ENCODE measurements at regions not wholly inside any gene's neighbourhood (a gene's known extent, or its start where the extent isn't known, plus 50 kb on each side); places are given as distances from the start of the nearest gene placed in this dataset.

- no peak for DNase-seq
Measured at GRCh38 chr2:60603533-60604190, 50.2 kb upstream of the BCL11A start.

- DNase-seq: no peak
Measured at GRCh38 chr2:60604486-60605064, 51.1 kb upstream of the BCL11A start.

GRCh38 chr2:60605866-60606265 lies 52.4 kb upstream of the BCL11A start:
- DNase-seq: no peak

GRCh38 chr2:60608679-60609078 lies 55.2 kb upstream of the BCL11A start:
- no peak for DNase-seq

DNA sequence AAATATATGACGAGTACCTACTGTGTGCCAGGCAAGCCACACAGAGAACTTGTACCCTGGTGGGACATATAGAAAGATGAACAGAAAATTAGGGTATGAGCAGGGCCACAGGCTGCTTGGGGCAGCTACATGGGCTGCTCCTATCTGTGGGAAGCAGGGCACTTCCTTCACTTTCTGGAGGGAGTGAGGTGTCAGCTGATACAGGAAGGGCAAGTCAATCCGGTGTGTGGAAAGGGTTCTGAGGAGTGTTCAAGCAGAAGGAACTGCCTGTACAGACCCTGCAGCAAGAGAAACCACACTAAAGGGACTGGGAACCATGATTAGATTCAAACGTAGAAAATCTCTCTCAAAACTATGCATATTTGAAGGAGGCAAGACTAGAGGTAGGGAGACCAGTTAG lies 58.6 kb upstream of the BCL11A start:
- DNase-seq: no peak

GRCh38 chr2:60614319-60614718 lies 60.9 kb upstream of the BCL11A start:
- no peak for DNase-seq

DNA sequence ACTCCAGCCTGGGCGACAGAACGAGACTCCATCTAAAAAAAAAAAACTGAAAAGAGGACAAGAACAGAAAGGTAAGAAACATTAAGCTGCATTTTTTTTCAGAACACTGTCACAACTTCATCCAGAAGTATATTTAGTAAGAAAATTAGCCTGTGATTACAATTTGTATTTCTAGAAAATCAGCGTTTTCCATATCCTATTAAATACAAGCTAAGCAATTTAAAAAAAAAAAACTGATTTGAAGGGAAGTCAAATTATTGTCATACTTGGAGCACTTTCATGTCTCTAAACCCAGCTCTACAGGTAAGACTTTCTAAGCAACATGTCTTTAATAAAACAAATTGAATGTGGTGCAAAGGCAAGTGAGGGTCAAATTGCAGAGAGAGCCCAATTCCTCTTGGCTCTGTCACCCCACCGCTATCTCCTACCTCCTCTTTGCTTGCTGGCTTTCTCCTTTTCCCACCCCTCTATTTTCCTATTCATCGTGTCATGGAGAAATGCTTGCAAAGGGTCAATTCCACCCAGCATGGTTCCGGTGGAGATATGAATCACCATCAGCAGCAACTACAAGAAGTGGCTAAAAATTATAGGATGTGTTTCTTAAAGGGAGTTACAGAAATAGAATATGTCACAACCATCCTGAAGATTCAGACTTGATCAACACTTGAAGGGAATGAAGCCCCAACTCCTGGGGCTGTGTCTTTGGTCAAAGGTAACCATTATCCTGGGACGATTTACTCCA lies 68.4 kb upstream of the BCL11A start:
- no peak for DNase-seq

- DNase-seq: no peak
Measured at GRCh38 chr2:60623040-60623439, 69.6 kb upstream of the BCL11A start.

DNA sequence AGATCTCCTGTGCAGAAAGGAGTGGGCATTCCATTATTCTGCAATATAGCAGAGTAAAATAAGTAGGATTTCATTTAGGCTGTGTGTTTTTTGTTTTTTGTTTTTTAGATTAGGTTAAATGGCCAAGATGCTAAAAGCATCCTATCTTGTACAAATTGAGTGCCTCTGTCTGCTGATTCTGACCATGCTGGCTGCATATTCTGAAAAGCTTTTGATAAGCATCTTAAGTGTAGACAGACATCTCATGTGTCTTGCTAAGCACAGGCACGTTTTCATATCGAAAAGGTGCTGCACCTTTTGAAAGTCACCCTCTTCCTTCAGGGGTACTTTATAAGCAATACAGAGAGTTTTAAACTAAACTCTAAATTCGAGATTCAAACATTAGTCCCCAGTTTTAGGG lies 74.0 kb upstream of the BCL11A start:
- no peak for DNase-seq

DNA sequence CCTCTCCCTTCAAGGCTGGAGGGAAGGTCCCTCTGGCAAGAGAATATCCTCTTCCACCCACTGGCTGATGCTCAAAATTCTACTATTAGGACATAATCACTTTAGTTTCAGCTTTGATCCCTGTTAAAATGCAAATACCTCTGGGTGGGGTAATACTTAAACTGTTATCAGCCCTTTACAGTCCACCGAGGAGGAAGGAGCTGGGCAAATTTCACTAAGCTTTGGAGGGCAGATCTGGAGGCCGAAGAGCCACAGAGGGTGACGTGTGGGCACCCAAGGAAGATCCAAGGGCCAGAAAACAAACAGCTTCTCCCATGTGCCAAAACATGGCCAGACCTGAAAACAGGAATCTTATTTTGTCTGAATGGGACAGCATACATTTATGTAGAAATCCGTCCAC lies 74.6 kb upstream of the BCL11A start:
- DNase-seq: no peak

DNA sequence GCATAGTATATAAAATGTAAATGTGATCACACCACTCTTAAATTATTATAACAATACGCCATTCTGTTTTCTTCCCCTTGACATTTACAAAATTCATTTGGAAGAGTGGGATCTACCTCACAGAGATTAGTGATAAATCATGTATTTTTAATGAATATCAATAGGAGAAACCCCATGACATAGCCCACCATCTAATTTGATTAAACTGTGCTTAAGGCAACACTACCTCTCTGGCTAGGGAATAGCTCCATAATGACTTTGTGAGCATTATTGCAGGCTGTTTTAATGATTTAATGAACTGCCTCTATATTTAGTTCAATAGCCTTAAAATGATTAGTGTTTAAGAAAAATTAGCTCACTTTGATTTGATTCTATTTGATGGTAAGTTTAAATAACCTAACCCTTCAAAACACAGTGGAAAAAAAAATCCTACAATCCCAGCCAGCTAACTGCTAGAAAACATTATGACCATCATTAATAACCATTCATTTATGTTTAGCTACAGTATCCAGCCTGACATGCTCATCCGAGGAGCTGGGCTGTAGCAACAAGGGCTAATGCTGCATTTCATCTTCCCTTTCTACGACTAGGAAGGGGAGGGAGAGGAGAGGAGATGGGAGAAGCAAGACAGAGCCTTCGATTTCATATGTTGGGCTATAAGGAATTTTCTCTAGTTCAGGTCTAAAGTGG lies 75.3 kb upstream of the BCL11A start:
- no peak for DNase-seq

DNA sequence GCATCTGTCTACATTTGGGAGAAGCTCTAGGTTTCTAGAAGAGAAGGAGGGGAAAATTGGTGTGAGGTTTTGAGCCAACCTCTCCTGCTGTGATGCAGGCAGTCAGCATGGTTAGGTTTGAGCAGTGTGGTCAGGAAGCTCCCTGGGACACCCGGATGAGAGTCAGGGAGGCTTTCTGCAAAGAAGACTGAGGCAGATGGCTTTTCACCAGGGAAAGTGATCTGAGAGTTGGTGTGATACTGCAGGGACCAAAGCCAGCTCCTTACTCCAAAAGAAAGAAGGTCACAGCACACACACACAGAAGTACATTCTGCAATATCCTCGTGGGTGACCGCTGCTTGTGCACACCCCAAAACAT lies 75.8 kb upstream of the BCL11A start:
- no peak for DNase-seq

GRCh38 chr2:60629801-60630385 lies 76.4 kb upstream of the BCL11A start:
- no peak for DNase-seq

- no peak for DNase-seq
Measured at GRCh38 chr2:60633615-60634014, 80.2 kb upstream of the BCL11A start.

DNA sequence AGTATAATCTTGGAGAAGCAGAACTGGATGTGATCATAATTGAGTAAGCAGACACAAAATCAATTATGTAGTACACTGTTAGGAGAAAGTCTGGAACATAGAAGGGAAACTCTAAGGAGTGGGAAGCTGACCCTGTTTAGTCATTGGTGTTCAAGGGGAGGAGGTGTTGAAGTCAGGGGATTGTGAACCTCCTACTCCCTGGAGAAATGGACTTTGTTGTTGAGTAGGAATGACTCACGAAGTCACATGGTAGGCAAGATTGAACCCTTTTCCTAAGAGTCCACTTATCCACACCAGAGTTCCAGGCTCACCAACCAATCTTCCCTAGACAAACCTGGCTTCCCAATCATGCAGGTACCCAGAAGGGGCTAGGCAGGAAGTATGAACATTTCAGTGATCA lies 81.0 kb upstream of the BCL11A start:
- no peak for DNase-seq

- no peak for DNase-seq
Measured at GRCh38 chr2:60641811-60642788, 88.6 kb upstream of the BCL11A start.

GRCh38 chr2:60643747-60644146 lies 90.3 kb upstream of the BCL11A start:
- no peak for DNase-seq

GRCh38 chr2:60644951-60645350 lies 91.5 kb upstream of the BCL11A start:
- no peak for DNase-seq

DNA sequence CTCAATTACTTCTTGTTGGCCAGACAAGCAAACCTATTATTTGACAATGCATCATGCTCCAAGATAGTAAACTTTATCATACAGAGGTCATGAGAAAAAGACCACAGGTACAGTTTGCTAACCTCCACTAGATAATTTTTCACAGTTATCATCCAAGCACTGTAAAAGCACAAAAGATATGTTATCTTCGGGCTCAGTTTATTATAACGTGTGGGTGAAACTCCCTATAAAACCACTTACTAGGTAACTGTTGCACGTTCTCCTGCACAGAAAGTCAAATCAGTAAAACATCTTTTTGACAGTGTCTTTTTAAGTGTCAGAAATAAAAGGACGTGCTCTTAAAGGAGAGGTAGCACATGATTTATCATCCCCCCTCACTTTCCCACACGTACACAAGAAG lies 94.7 kb upstream of the BCL11A start:
- no peak for DNase-seq

GRCh38 chr2:60649721-60650120 lies 96.3 kb upstream of the BCL11A start:
- no peak for DNase-seq

DNA sequence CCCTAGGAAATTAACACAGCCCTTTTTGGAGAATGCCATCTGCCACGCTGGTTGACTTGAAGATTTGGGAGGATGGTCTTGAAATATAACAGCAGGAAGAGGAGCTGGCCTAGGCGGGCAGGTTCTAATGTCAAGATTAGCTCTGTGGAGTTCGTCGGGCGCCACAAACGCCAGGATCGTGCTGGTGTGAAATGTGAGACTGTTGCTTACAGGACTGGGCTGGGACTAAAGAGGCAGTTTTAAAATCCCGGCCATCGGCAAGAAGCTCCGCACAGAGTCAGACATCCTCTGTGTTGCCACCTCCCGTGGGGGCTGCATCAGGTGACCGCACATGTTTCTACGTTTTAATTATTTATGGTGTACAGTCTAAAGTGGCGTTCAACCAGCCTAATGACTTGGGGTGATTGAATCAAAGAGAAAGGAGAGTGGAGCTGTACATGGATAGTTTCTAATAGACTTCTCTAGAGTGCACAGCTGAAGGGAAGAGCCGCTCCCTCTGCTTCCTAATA lies 99.4 kb upstream of the BCL11A start:
- no peak for DNase-seq

DNA sequence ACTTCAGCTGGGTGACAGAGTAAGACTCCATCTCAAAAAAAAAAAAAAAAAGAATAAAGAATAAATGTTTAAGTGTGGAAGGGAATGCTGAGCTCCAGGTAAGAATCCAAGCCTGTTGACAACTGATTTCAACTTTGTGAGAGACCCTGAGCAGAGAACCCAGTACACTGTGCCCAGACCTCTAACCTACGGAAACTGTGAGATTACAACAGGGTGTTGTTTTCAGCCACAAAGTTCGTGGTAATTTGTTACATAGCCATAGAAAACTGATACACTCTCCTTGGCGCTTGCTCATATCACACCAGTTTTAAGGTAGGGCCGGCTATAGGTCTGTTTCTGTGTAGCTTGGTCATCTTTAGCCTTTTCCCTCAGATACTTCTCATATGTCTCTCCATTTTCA lies 98.4 kb upstream of the PAPOLG start:
- DNase-seq: no peak

Data from NCI-H226 (cell line).